ENCODE measurements at regions not wholly inside any gene's neighbourhood (a gene's known extent, or its start where the extent isn't known, plus 50 kb on each side); places are given as distances from the start of the nearest gene placed in this dataset.

GRCh38 chrX:4397471-4397870 is 684.0 kb upstream of the PRKX start:
- Histone ChIP-seq H3K4me2 (ENCODE audit: control insufficient read depth, extremely low read depth, insufficient read depth, low read depth, low read length) (no peak overlapping the region), H3K27me3 (ENCODE audit: control insufficient read depth, extremely low read depth, insufficient read depth, low read length) (no peaks in the 10 kb centered on the region), H3K4me1 (ENCODE audit: control insufficient read depth, extremely low read depth, insufficient read depth, low read length) (no peaks in the 10 kb centered on the region), H3K27ac (ENCODE audit: control insufficient read depth, insufficient read depth, low read length) (no peak overlapping the region), H3K9ac (ENCODE audit: control insufficient read depth, extremely low read depth, insufficient read depth, low read length) (no peak overlapping the region), H3K4me3 (ENCODE audit: control insufficient read depth in 2 of 3, extremely low read depth in 1 of 3, insufficient read depth in 2 of 3, low read depth in 1 of 3, low read length in 3 of 3) (no peak overlapping the region), H3K9me1 (ENCODE audit: control insufficient read depth, extremely low read depth, insufficient read depth, low read length) (no peaks in the 10 kb centered on the region), H3K79me2 (ENCODE audit: control insufficient read depth, insufficient read depth, low read length) (no peaks in the 10 kb centered on the region), H4K20me1 (ENCODE audit: control insufficient read depth, extremely low read depth, insufficient read depth, low read length) (no peaks in the 10 kb centered on the region), H3K9me3 (ENCODE audit: control insufficient read depth, low read depth, low read length) (no peaks in the 10 kb centered on the region), H3K36me3 (ENCODE audit: control insufficient read depth in 2 of 2, extremely low read depth in 1 of 2, insufficient read depth in 2 of 2, low read length in 2 of 2) (no peaks in the 10 kb centered on the region), H2AFZ (ENCODE audit: control insufficient read depth, low read length) (no peak overlapping the region)
- TF ChIP-seq, protein P1, sequence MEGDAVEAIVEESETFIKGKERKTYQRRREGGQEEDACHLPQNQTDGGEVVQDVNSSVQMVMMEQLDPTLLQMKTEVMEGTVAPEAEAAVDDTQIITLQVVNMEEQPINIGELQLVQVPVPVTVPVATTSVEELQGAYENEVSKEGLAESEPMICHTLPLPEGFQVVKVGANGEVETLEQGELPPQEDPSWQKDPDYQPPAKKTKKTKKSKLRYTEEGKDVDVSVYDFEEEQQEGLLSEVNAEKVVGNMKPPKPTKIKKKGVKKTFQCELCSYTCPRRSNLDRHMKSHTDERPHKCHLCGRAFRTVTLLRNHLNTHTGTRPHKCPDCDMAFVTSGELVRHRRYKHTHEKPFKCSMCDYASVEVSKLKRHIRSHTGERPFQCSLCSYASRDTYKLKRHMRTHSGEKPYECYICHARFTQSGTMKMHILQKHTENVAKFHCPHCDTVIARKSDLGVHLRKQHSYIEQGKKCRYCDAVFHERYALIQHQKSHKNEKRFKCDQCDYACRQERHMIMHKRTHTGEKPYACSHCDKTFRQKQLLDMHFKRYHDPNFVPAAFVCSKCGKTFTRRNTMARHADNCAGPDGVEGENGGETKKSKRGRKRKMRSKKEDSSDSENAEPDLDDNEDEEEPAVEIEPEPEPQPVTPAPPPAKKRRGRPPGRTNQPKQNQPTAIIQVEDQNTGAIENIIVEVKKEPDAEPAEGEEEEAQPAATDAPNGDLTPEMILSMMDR (optimal IDR thresholded peaks at IDR 0.05 in 1 of 3, IDR thresholded peaks at IDR 0.05 in 1 of 3, conservative IDR thresholded peaks at IDR 0.05 in 1 of 3; ENCODE audit: extremely low read depth in 1 of 3, insufficient read depth in 2 of 3, low read length in 3 of 3): no peak
- FAIRE-seq (no peak), DNase-seq (ENCODE audit: low read depth, low spot score) (no peak)
- dilution Hi-C loops (cut with MboI; ENCODE audit: extremely low pct_ligation_motif_present, low sequenced_read_pairs): no loop called here

DNA sequence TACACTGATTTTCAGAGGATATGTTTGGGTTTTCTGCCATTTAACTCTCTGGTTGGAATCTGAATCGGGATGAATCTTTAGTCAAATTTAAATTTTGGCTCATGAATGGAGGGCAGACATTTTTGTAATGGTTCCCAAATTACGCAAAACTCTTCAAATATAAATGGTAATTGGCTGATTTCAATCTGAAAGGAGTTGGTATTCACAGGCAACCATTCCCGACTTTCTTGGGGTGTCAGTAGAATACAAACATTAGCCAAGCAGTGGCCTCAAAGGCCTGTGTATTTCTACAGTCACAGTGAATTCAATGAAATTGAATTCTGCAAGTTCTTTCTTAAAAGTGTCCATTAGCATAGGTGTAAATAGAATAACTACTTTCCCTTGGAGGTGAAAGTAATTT is 668.8 kb upstream of the PRKX start:
- H2AFZ ChIP-seq (ENCODE audit: control insufficient read depth, low read length): no peak overlapping the region
- no peak overlapping the region for H3K4me3 ChIP-seq (ENCODE audit: control insufficient read depth in 2 of 3, extremely low read depth in 1 of 3, insufficient read depth in 2 of 3, low read depth in 1 of 3, low read length in 3 of 3)
- no peaks in the 10 kb centered on the region for H3K9me1 ChIP-seq (ENCODE audit: control insufficient read depth, extremely low read depth, insufficient read depth, low read length)
- no peak overlapping the region for H3K4me2 ChIP-seq (ENCODE audit: control insufficient read depth, extremely low read depth, insufficient read depth, low read depth, low read length)
- H3K79me2 ChIP-seq (ENCODE audit: control insufficient read depth, insufficient read depth, low read length): no peaks in the 10 kb centered on the region
- H3K4me1 ChIP-seq (ENCODE audit: control insufficient read depth, extremely low read depth, insufficient read depth, low read length): peaks cover 5% of the 10 kb centered on the region
- H4K20me1 ChIP-seq (ENCODE audit: control insufficient read depth, extremely low read depth, insufficient read depth, low read length): no peaks in the 10 kb centered on the region
- TF ChIP-seq EZH2 (IDR thresholded peaks at IDR 0.05; ENCODE audit: low read length): no peak
- TF ChIP-seq, protein P1 (optimal IDR thresholded peaks at IDR 0.05 in 1 of 3, IDR thresholded peaks at IDR 0.05 in 1 of 3, conservative IDR thresholded peaks at IDR 0.05 in 1 of 3; ENCODE audit: extremely low read depth in 1 of 3, insufficient read depth in 2 of 3, low read length in 3 of 3): no peak
- no peaks in the 10 kb centered on the region for H3K9me3 ChIP-seq (ENCODE audit: control insufficient read depth, low read depth, low read length)
- FAIRE-seq (no peak), DNase-seq (ENCODE audit: low read depth, low spot score) (no peak)
- H3K27ac ChIP-seq (ENCODE audit: control insufficient read depth, insufficient read depth, low read length): no peak overlapping the region
- H3K9ac ChIP-seq (ENCODE audit: control insufficient read depth, extremely low read depth, insufficient read depth, low read length): no peak overlapping the region
- dilution Hi-C loops (cut with MboI; ENCODE audit: extremely low pct_ligation_motif_present, low sequenced_read_pairs): no loop called here
- no peaks in the 10 kb centered on the region for H3K36me3 ChIP-seq (ENCODE audit: control insufficient read depth in 2 of 2, extremely low read depth in 1 of 2, insufficient read depth in 2 of 2, low read length in 2 of 2)
- no peaks in the 10 kb centered on the region for H3K27me3 ChIP-seq (ENCODE audit: control insufficient read depth, extremely low read depth, insufficient read depth, low read length)
